ENCODE measurements at regions not wholly inside any gene's neighbourhood (a gene's known extent, or its start where the extent isn't known, plus 50 kb on each side); places are given as distances from the start of the nearest gene placed in this dataset.

GRCh38 chr5:154547551-154547950, 69.5 kb upstream of the HAND1 start:
- H3K27ac ChIP-seq (ENCODE audit: low read depth, low read length), result no peak overlapping the region
- H3K27me3 Mint-ChIP-seq (ENCODE audit: low read depth, unreplicated experiment), result peaks cover 39% of the 10 kb centered on the region

DNA sequence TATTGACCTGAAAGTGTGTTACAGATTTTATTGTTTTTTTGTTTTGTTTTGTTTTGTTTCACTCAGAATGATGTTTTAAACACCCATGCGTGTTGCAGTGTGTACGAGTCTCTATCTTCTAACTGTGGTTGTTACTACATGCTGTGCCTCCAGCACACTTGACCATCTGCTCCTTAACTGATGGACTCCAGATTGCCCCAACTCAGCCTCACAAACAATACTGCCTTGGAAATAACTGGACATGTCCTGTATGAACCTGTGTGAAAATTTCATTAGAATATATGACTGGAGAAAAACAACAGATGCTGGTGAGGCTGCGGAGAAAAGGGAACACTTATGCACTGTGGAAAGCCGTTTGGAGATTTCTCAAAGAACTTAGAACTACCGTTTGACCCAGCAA, 68.7 kb upstream of the HAND1 start:
- no peaks in the 10 kb centered on the region for H3K9me3 ChIP-seq (ENCODE audit: insufficient read depth, low read depth, low read length)
- no peak for DNase-seq (ENCODE audit: low read depth)
- Mint-ChIP-seq H3K27me3 (ENCODE audit: low read depth, unreplicated experiment) (peaks cover 44% of the 10 kb centered on the region), H3K4me3 (ENCODE audit: unreplicated experiment) (no peak overlapping the region), H3K36me3 (ENCODE audit: low read depth, unreplicated experiment) (no peaks in the 10 kb centered on the region), H3K9me3 (ENCODE audit: unreplicated experiment) (peaks cover 1% of the 10 kb centered on the region), H3K27ac (ENCODE audit: unreplicated experiment) (no peak overlapping the region), H3K4me1 (ENCODE audit: low read depth, unreplicated experiment) (peaks cover 9% of the 10 kb centered on the region)
- no peak for FAIRE-seq
- no peak overlapping the region for H3K9ac ChIP-seq (ENCODE audit: low read length)
- H4K20me1 ChIP-seq (ENCODE audit: insufficient read depth, low read length), result no peaks in the 10 kb centered on the region
- no peak overlapping the region for H2AFZ ChIP-seq (ENCODE audit: low read depth, low read length)
- no peaks in the 10 kb centered on the region for H3K36me3 ChIP-seq (ENCODE audit: insufficient read depth, low read length)
- H3K79me2 ChIP-seq (ENCODE audit: insufficient read depth, low read length), result no peaks in the 10 kb centered on the region
- peaks cover 43% of the 10 kb centered on the region for H3K27me3 ChIP-seq (ENCODE audit: insufficient read depth, low read length)
- no peaks in the 10 kb centered on the region for H3K4me1 ChIP-seq (ENCODE audit: insufficient read depth, low read length)
- no peak overlapping the region for H3K4me3 ChIP-seq (ENCODE audit: insufficient read depth, low read depth, low read length)
- H3K27ac ChIP-seq (ENCODE audit: low read depth, low read length), result no peak overlapping the region
- no peak overlapping the region for H3K4me2 ChIP-seq (ENCODE audit: low read length)
- no peak for TF ChIP-seq EZH2 (IDR thresholded peaks at IDR 0.05; ENCODE audit: insufficient read depth, low read length)
- TF ChIP-seq, protein P1, sequence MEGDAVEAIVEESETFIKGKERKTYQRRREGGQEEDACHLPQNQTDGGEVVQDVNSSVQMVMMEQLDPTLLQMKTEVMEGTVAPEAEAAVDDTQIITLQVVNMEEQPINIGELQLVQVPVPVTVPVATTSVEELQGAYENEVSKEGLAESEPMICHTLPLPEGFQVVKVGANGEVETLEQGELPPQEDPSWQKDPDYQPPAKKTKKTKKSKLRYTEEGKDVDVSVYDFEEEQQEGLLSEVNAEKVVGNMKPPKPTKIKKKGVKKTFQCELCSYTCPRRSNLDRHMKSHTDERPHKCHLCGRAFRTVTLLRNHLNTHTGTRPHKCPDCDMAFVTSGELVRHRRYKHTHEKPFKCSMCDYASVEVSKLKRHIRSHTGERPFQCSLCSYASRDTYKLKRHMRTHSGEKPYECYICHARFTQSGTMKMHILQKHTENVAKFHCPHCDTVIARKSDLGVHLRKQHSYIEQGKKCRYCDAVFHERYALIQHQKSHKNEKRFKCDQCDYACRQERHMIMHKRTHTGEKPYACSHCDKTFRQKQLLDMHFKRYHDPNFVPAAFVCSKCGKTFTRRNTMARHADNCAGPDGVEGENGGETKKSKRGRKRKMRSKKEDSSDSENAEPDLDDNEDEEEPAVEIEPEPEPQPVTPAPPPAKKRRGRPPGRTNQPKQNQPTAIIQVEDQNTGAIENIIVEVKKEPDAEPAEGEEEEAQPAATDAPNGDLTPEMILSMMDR (IDR thresholded peaks at IDR 0.05; ENCODE audit: insufficient read depth, low read depth, low read length), result no peak

More at GRCh38 chr5:154547551-154547950, 69.5 kb upstream of the HAND1 start:
- DNase-seq (ENCODE audit: low read depth), result no peak
- H3K27ac Mint-ChIP-seq (ENCODE audit: unreplicated experiment), result no peak overlapping the region
- no peak for TF ChIP-seq EZH2 (IDR thresholded peaks at IDR 0.05; ENCODE audit: insufficient read depth, low read length)
- TF ChIP-seq, protein P1 (IDR thresholded peaks at IDR 0.05; ENCODE audit: insufficient read depth, low read depth, low read length), result no peak
- Histone ChIP-seq H3K36me3 (ENCODE audit: insufficient read depth, low read length) (no peaks in the 10 kb centered on the region), H3K27me3 (ENCODE audit: insufficient read depth, low read length) (peaks cover 36% of the 10 kb centered on the region), H3K4me2 (ENCODE audit: low read length) (no peak overlapping the region), H3K4me1 (ENCODE audit: insufficient read depth, low read length) (no peaks in the 10 kb centered on the region), H2AFZ (ENCODE audit: low read depth, low read length) (no peak overlapping the region), H3K9ac (ENCODE audit: low read length) (no peak overlapping the region), H3K79me2 (ENCODE audit: insufficient read depth, low read length) (no peaks in the 10 kb centered on the region), H4K20me1 (ENCODE audit: insufficient read depth, low read length) (no peaks in the 10 kb centered on the region), H3K9me3 (ENCODE audit: insufficient read depth, low read depth, low read length) (no peaks in the 10 kb centered on the region), H3K4me3 (ENCODE audit: insufficient read depth, low read depth, low read length) (no peak overlapping the region)
- H3K36me3 Mint-ChIP-seq (ENCODE audit: low read depth, unreplicated experiment), result no peaks in the 10 kb centered on the region
- peaks cover 9% of the 10 kb centered on the region for H3K4me1 Mint-ChIP-seq (ENCODE audit: low read depth, unreplicated experiment)
- no peak for FAIRE-seq
- peaks cover 1% of the 10 kb centered on the region for H3K9me3 Mint-ChIP-seq (ENCODE audit: unreplicated experiment)
- no peak overlapping the region for H3K4me3 Mint-ChIP-seq (ENCODE audit: unreplicated experiment)

DNA sequence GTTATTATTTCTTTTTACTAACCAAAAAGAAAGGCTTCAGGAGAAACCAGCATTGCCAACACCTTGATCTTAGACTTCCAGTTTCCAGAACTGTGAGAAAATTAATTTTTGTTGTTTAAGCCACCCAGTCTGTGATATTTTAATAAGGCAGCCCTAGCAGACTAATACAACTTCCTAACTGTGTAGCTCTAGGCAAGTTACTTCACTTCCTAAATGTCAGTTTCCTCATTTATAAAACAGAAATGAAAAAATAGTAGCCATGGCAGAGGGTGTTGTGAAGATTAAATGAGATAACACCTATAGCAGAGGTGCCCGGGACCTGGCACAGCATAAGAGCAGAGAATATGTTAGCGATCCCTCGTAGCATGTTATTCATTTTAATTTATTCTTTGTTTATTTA, 66.6 kb upstream of the HAND1 start:
- TF ChIP-seq EZH2 (IDR thresholded peaks at IDR 0.05; ENCODE audit: insufficient read depth, low read length), result no peak
- TF ChIP-seq, protein P1 (IDR thresholded peaks at IDR 0.05; ENCODE audit: insufficient read depth, low read depth, low read length), result no peak
- H3K27me3 Mint-ChIP-seq (ENCODE audit: low read depth, unreplicated experiment), result peaks cover 49% of the 10 kb centered on the region
- H3K9ac ChIP-seq (ENCODE audit: low read length), result no peak overlapping the region

More for the DNA sequence above, 66.6 kb upstream of the HAND1 start:
- Histone ChIP-seq H3K4me1 (ENCODE audit: insufficient read depth, low read length) (no peaks in the 10 kb centered on the region), H4K20me1 (ENCODE audit: insufficient read depth, low read length) (no peaks in the 10 kb centered on the region), H3K79me2 (ENCODE audit: insufficient read depth, low read length) (no peaks in the 10 kb centered on the region), H3K27me3 (ENCODE audit: insufficient read depth, low read length) (peaks cover 46% of the 10 kb centered on the region), H3K27ac (ENCODE audit: low read depth, low read length) (no peak overlapping the region), H3K4me3 (ENCODE audit: insufficient read depth, low read depth, low read length) (no peak overlapping the region), H3K4me2 (ENCODE audit: low read length) (no peak overlapping the region), H3K36me3 (ENCODE audit: insufficient read depth, low read length) (no peaks in the 10 kb centered on the region), H3K9me3 (ENCODE audit: insufficient read depth, low read depth, low read length) (no peaks in the 10 kb centered on the region), H2AFZ (ENCODE audit: low read depth, low read length) (no peak overlapping the region)
- DNase-seq (ENCODE audit: low read depth), result no peak
- H3K9me3 Mint-ChIP-seq (ENCODE audit: unreplicated experiment), result no peaks in the 10 kb centered on the region
- no peak overlapping the region for H3K4me3 Mint-ChIP-seq (ENCODE audit: unreplicated experiment)
- no peaks in the 10 kb centered on the region for H3K36me3 Mint-ChIP-seq (ENCODE audit: low read depth, unreplicated experiment)
- H3K27ac Mint-ChIP-seq (ENCODE audit: unreplicated experiment), result no peak overlapping the region
- peaks cover 9% of the 10 kb centered on the region for H3K4me1 Mint-ChIP-seq (ENCODE audit: low read depth, unreplicated experiment)
- FAIRE-seq, result no peak
